HFFc6 (cell line): ENCODE measurements at regions not wholly inside any gene's neighbourhood (a gene's known extent, or its start where the extent isn't known, plus 50 kb on each side); places are given as distances from the start of the nearest gene placed in this dataset.

Source experiments
- DNase-seq: peaks from one replicate; pipeline ENCODE4 v3.0.0-alpha.2; 2018
- H3K27ac Mint-ChIP-seq: 2 replicates; pipeline ENCODE4 v1.8.0; 2020; ENCODE audit warnings: mild to moderate bottlenecking, mixed read lengths
- H3K27me3 Mint-ChIP-seq: 2 replicates; pipeline ENCODE4 v1.8.0; 2021; ENCODE audit warnings: mild to moderate bottlenecking, moderate library complexity, mixed read lengths; ENCODE audit not compliant: insufficient read depth
- H3K36me3 Mint-ChIP-seq: 2 replicates; pipeline ENCODE4 v1.8.0; 2021; ENCODE audit warnings: low read depth, mixed read lengths
- H3K4me1 Mint-ChIP-seq: 2 replicates; pipeline ENCODE4 v1.8.0; 2020; ENCODE audit warnings: low read depth, mixed read lengths
- H3K4me3 Mint-ChIP-seq: 2 replicates; pipeline ENCODE4 v1.8.0; 2020; ENCODE audit warnings: mild to moderate bottlenecking, moderate library complexity, mixed read lengths
- H3K9me3 Mint-ChIP-seq: 2 replicates; pipeline ENCODE4 v1.8.0; 2020; ENCODE audit warnings: mild to moderate bottlenecking, mixed read lengths
- CTCF ChIP-seq: fragments of 200-600 bp; sonication (generic); IDR thresholded peaks from 2 replicates; pipeline ENCODE4 v1.5.0; 2021; ENCODE audit warnings: antibody characterized with exemption, mild to moderate bottlenecking

- H3K9me3 Mint-ChIP-seq: peaks cover 58% of the 10 kb centered on the region
- H3K4me1 Mint-ChIP-seq: no peaks in the 10 kb centered on the region
- H3K4me3 Mint-ChIP-seq: no peak overlapping the region
- H3K36me3 Mint-ChIP-seq: no peaks in the 10 kb centered on the region; the same call in 1 of the 2 replicates
- no peak for TF ChIP-seq CTCF
- no peak for DNase-seq
- no peaks in the 10 kb centered on the region; the same call in 1 of the 2 replicates for H3K27me3 Mint-ChIP-seq
- H3K27ac Mint-ChIP-seq: no peak overlapping the region
Observed at GRCh38 chr1:233491953-233492620, 121.8 kb upstream of the KCNK1 start.

DNA sequence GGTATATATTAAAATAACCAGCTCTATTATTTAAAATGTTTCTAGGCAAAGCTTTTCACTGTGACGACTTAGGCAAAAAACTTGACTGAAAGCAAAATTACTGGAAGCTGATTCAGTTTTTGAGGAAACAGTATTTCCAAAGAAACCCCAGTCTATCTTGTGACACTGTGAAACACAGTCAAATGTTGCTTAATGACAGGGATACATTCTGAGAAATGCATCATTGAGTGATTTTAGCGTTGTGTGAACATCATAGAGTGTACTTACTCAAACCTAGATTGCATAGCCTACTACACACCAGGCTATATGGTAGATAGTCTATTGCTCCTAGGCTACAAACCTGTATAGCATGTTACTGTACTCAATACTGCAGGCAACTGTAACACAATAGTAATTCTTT is 116.9 kb upstream of the KCNK1 start:
- Mint-ChIP-seq H3K9me3 (peaks cover 44% of the 10 kb centered on the region), H3K4me1 (no peaks in the 10 kb centered on the region), H3K4me3 (no peak overlapping the region), H3K27ac (no peak overlapping the region), H3K36me3 (no peaks in the 10 kb centered on the region), H3K27me3 (no peaks in the 10 kb centered on the region; the same call in 1 of the 2 replicates)
- no peak for TF ChIP-seq CTCF
- DNase-seq: no peak

GRCh38 chr1:233497679-233498078 is 116.2 kb upstream of the KCNK1 start:
- no peak for DNase-seq
- Mint-ChIP-seq H3K4me3 (no peak overlapping the region), H3K4me1 (no peaks in the 10 kb centered on the region), H3K27me3 (no peaks in the 10 kb centered on the region; the same call in 1 of the 2 replicates), H3K27ac (no peak overlapping the region), H3K9me3 (peaks cover 46% of the 10 kb centered on the region), H3K36me3 (no peaks in the 10 kb centered on the region)
- TF ChIP-seq CTCF: no peak

DNA sequence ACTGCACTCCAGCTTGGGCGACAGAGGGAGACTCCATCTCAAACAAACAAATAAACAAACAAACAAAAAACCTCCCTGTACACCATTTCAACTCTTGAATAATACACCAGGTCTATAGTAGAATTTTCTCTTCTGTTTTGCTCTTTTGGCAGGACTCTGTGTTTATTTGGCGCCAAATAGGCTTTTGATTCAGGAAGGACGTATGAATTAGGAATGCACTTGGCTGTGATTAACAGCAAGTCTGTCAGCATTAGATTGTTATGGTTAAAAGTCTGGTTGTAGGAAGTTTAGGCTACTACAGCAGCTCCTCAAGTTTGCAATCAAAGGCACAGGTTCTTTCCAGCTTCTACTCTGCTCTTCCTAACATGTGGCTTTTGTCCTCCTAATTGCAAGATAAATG is 113.8 kb upstream of the KCNK1 start:
- Mint-ChIP-seq H3K9me3 (peaks cover 46% of the 10 kb centered on the region), H3K36me3 (0 out of 2 replicates have a peak, but pooled peaks cover 4% of the 10 kb centered on the region), H3K4me1 (no peaks in the 10 kb centered on the region), H3K27me3 (no peaks in the 10 kb centered on the region), H3K4me3 (no peak overlapping the region), H3K27ac (no peak overlapping the region)
- no peak for TF ChIP-seq CTCF
- no peak for DNase-seq

- no peak for TF ChIP-seq CTCF
- DNase-seq: no peak
- H3K27ac Mint-ChIP-seq: no peak overlapping the region
Observed at GRCh38 chr1:233503366-233503954, 110.4 kb upstream of the KCNK1 start.

More at GRCh38 chr1:233503366-233503954, 110.4 kb upstream of the KCNK1 start:
- Mint-ChIP-seq H3K4me3 (no peak overlapping the region), H3K4me1 (no peaks in the 10 kb centered on the region), H3K36me3 (0 out of 2 replicates have a peak, but pooled peaks cover 4% of the 10 kb centered on the region), H3K9me3 (peaks cover 48% of the 10 kb centered on the region), H3K27me3 (no peaks in the 10 kb centered on the region)
